ENCODE measurements at regions not wholly inside any gene's neighbourhood (a gene's known extent, or its start where the extent isn't known, plus 50 kb on each side); places are given as distances from the start of the nearest gene placed in this dataset.

- Histone ChIP-seq H3K9me1 (ENCODE audit: insufficient read depth, low read length) (no peaks in the 10 kb centered on the region), H3K36me3 (ENCODE audit: control insufficient read depth, insufficient read depth, low read length) (no peaks in the 10 kb centered on the region), H3K4me2 (ENCODE audit: low read depth, low read length) (no peak overlapping the region), H4K20me1 (ENCODE audit: insufficient read depth, low read length) (no peaks in the 10 kb centered on the region), H3K18ac (ENCODE audit: low read depth, low read length) (no peak overlapping the region), H2AFZ (replicated peaks; ENCODE audit: low read length, poor library complexity) (no peak overlapping the region), H4K91ac (ENCODE audit: insufficient read depth, low read depth, low read length) (no peak overlapping the region), H3K4ac (ENCODE audit: low read depth, low read length) (no peak overlapping the region), H4K5ac (ENCODE audit: low read depth, low read length) (no peak overlapping the region), H2BK15ac (ENCODE audit: low read depth, low read length) (no peak overlapping the region), H3K23ac (ENCODE audit: low read depth, low read length) (no peak overlapping the region), H2BK120ac (ENCODE audit: low read depth, low read length) (no peak overlapping the region), H3K56ac (ENCODE audit: extremely low read depth, insufficient read depth, low read length) (no peak overlapping the region), H3K4me3 (ENCODE audit: insufficient read depth, low read depth, low read length) (no peak overlapping the region), H2AK5ac (ENCODE audit: low read depth, low read length) (no peak overlapping the region), H3K27ac (ENCODE audit: insufficient read depth, low read length) (no peak overlapping the region), H3K27me3 (ENCODE audit: control insufficient read depth, insufficient read depth, low read length) (no peaks in the 10 kb centered on the region), H3K9ac (ENCODE audit: low read depth, low read length) (no peak overlapping the region), H3K79me1 (ENCODE audit: low read depth in 1 of 2, low read length in 2 of 2) (no peaks in the 10 kb centered on the region), H3K14ac (replicated peaks; ENCODE audit: low read depth, low read length) (no peak overlapping the region), H3K4me1 (ENCODE audit: control insufficient read depth, insufficient read depth, low read length) (no peaks in the 10 kb centered on the region), H4K8ac (ENCODE audit: low read depth in 2 of 2, low read length in 2 of 2) (no peak overlapping the region), H2BK20ac (ENCODE audit: low read depth, low read length) (no peak overlapping the region), H3K9me3 (ENCODE audit: control insufficient read depth, insufficient read depth, low read length) (peaks cover 35% of the 10 kb centered on the region), H2BK5ac (ENCODE audit: low read depth, low read length, poor library complexity, severe bottlenecking) (no peak overlapping the region), H2AK9ac (replicated peaks; ENCODE audit: low read depth, low read length, poor library complexity) (no peak overlapping the region)
- in situ Hi-C loops (cut with MboI; ENCODE audit: low sequenced_read_pairs) = no loop called here
- CTCF ChIA-PET = no interaction called here
- POLR2A ChIA-PET (ENCODE audit: unreplicated experiment) = no interaction called here
- intact Hi-C loops (cut with micrococcal nuclease) = no loop called here
- WGBS, 2 experiments (ENCODE audit: extremely low coverage in 2 of 2, insufficient read length in 1 of 2) = no CpG with 5 or more reads among the region's 3 CpGs
- dilution Hi-C loops (cut with HindIII; ENCODE audit: low sequenced_read_pairs, unreplicated experiment) = no loop called here
- TF ChIP-seq SMC3 (IDR thresholded peaks at IDR 0.05; ENCODE audit: low read depth, low read length) (no peak), MAZ (IDR thresholded peaks at IDR 0.05; ENCODE audit: borderline replicate concordance, low read depth, low read length) (no peak)
- ATAC-seq (ENCODE audit: low read depth) (no peak), DNase-seq (no peak)
- no TSS peak for BruUV-seq (replicated peaks)
Observed at GRCh38 chr14:97726676-97727075, 929.5 kb downstream of the VRK1 start.

Measured in IMR-90 (cell line).